Gastrocnemius medialis (tissue), 4 donors: ENCODE measurements at regions not wholly inside any gene's neighbourhood (a gene's known extent, or its start where the extent isn't known, plus 50 kb on each side); places are given as distances from the start of the nearest gene placed in this dataset.

ENCODE experiments used
- ATAC-seq, 2 donors: fragments of 150-250 bp; one replicate each; pipeline ENCODE4 v1.9.1; 2016
- DNase-seq, 2 donors: peaks; one replicate each; pipeline ENCODE4 v3.0.0-alpha.2; 2019
- H3K27ac ChIP-seq, 4 donors: fragments of 200-600 bp; sonication (generic); 1 replicate in 1 of 4; 2 replicates in 3 of 4; pipeline ENCODE4 v1.5.1; 2016 to 2018; ENCODE audit warnings: mild to moderate bottlenecking in 2 of 4, moderate library complexity in 1 of 4
- H3K27me3 ChIP-seq, 3 donors: fragments of 200-600 bp; sonication (generic) in 2 of 3; 1 replicate in 1 of 3; 2 replicates in 2 of 3; pipeline versions ENCODE4 v1.5.1 to v1.6.0; 2016 to 2019; ENCODE audit warnings: mild to moderate bottlenecking in 1 of 3, moderate library complexity in 1 of 3
- H3K36me3 ChIP-seq, 2 donors: fragments of 200-600 bp; sonication (generic) in 1 of 2; one replicate each; pipeline ENCODE4 v1.5.1; 2017 to 2018
- H3K4me1 ChIP-seq, 2 donors: fragments of 200-600 bp; sonication (generic) in 1 of 2; one replicate each; pipeline ENCODE4 v1.5.1; 2016 to 2017; ENCODE audit warnings: mild to moderate bottlenecking in 2 of 2
- H3K4me3 ChIP-seq, 4 donors: fragments of 200-600 bp; sonication (generic) in 3 of 4; 1 replicate in 1 of 4; 2 replicates in 3 of 4; pipeline ENCODE4 v1.5.1; 2016 to 2019; ENCODE audit warnings: mild to moderate bottlenecking in 2 of 4
- H3K9me3 ChIP-seq, 3 donors: fragments of 200-600 bp; sonication (generic) in 2 of 3; 1 replicate in 1 of 3; 2 replicates in 2 of 3; pipeline ENCODE4 v1.5.1; 2016 to 2019
- CTCF ChIP-seq, 5 experiments: fragments of 450-650 bp in 3 of 5; fragments of 200-600 bp in 2 of 5; sonication (generic) in 2 of 5; IDR thresholded peaks in 4 of 5; conservative IDR thresholded peaks in 1 of 5; 1 replicate in 4 of 5; 2 replicates in 1 of 5; pipeline ENCODE4 v1.5.1; 2016 to 2019; ENCODE audit warnings: antibody characterized with exemption in 5 of 5, mild to moderate bottlenecking in 3 of 5, moderate library complexity in 3 of 5
- POLR2A ChIP-seq, 2 donors: fragments of 450-650 bp; IDR thresholded peaks; one replicate each; pipeline ENCODE4 v1.6.1; 2017; ENCODE audit warnings: antibody characterized with exemption in 2 of 2, mild to moderate bottlenecking in 2 of 2, moderate library complexity in 2 of 2
- in situ Hi-C, 4 donors: fragments of 200-750 bp; cut with MboI; loops; one replicate each; pipeline versions ENCODE4 v1.15.0 to v1.8.0; 2017; ENCODE audit warnings: low sequenced_read_pairs in 4 of 4
- intact Hi-C: fragments of 100-400 bp; cut with DNase I; formaldehyde crosslinking; loops from one replicate; pipeline ENCODE4 v1.15.1; 2023; ENCODE audit warnings: low total_unique reads

GRCh38 chr5:147174671-147175265 is 60.1 kb upstream of the STK32A start:
- in situ Hi-C loops, result loop anchor here (25.0 kb wide), 1 partner anchor 637 kb away; no protein-coding TSS in a partner anchor

GRCh38 chr5:147175516-147176097 is 59.2 kb upstream of the STK32A start:
- ATAC-seq (no peak), DNase-seq (no peak)
- Histone ChIP-seq H3K27me3 (no peaks in the 10 kb centered on the region), H3K4me3 (no peak overlapping the region), H3K9me3 (no peaks in the 10 kb centered on the region), H3K4me1 (no peaks in the 10 kb centered on the region), H3K27ac (no peak overlapping the region), H3K36me3 (no peaks in the 10 kb centered on the region)
- intact Hi-C loops, result no loop called here
- TF ChIP-seq POLR2A (IDR thresholded peaks at IDR 0.05) (no peak), CTCF (IDR thresholded peaks at IDR 0.05 in 4 of 5, conservative IDR thresholded peaks at IDR 0.05 in 1 of 5) (no peak)
- in situ Hi-C loops, result loop anchor here (25.0 kb wide), 1 partner anchor 638 kb away; no protein-coding TSS in a partner anchor

More at GRCh38 chr5:147174671-147175265, 60.1 kb upstream of the STK32A start:
- no peaks in the 10 kb centered on the region for H3K36me3 ChIP-seq
- H3K27ac ChIP-seq, result no peak overlapping the region
- no peak overlapping the region for H3K4me3 ChIP-seq
- ATAC-seq (no peak), DNase-seq (no peak)
- H3K9me3 ChIP-seq, result no peaks in the 10 kb centered on the region
- H3K27me3 ChIP-seq, result no peaks in the 10 kb centered on the region
- no peak for TF ChIP-seq CTCF (IDR thresholded peaks at IDR 0.05 in 4 of 5, conservative IDR thresholded peaks at IDR 0.05 in 1 of 5)
- TF ChIP-seq POLR2A (IDR thresholded peaks at IDR 0.05), result no peak
- intact Hi-C loops, result no loop called here
- H3K4me1 ChIP-seq, result no peaks in the 10 kb centered on the region

GRCh38 chr5:147176422-147176821 is 58.4 kb upstream of the STK32A start:
- Histone ChIP-seq H3K9me3 (no peaks in the 10 kb centered on the region), H3K27ac (no peak overlapping the region), H3K27me3 (no peaks in the 10 kb centered on the region), H3K4me1 (no peaks in the 10 kb centered on the region), H3K36me3 (no peaks in the 10 kb centered on the region), H3K4me3 (no peak overlapping the region)
- no peak for ATAC-seq
- in situ Hi-C loops (loop anchor here (25.0 kb wide), 1 partner anchor 639 kb away; no protein-coding TSS in a partner anchor), intact Hi-C loops (no loop called here)
- no peak for TF ChIP-seq POLR2A (IDR thresholded peaks at IDR 0.05)
- TF ChIP-seq CTCF (IDR thresholded peaks at IDR 0.05 in 4 of 5, conservative IDR thresholded peaks at IDR 0.05 in 1 of 5), result no peak
- no peak for DNase-seq

- TF ChIP-seq CTCF (IDR thresholded peaks at IDR 0.05 in 4 of 5, conservative IDR thresholded peaks at IDR 0.05 in 1 of 5) (no peak), POLR2A (IDR thresholded peaks at IDR 0.05) (no peak)
- no peaks in the 10 kb centered on the region for H3K9me3 ChIP-seq
- H3K27me3 ChIP-seq, result no peaks in the 10 kb centered on the region
- no peaks in the 10 kb centered on the region for H3K36me3 ChIP-seq
- ATAC-seq (no peak), DNase-seq (no peak)
- intact Hi-C loops, result no loop called here
- H3K27ac ChIP-seq, result no peak overlapping the region
- H3K4me1 ChIP-seq, result no peaks in the 10 kb centered on the region
- in situ Hi-C loops, result loop anchor here (25.0 kb wide), 1 partner anchor 640 kb away; no protein-coding TSS in a partner anchor
- no peak overlapping the region for H3K4me3 ChIP-seq
These were observed 57.5 kb upstream of the STK32A start for GRCh38 chr5:147177125-147177840.
